ENCODE measurements at regions not wholly inside any gene's neighbourhood (a gene's known extent, or its start where the extent isn't known, plus 50 kb on each side); places are given as distances from the start of the nearest gene placed in this dataset.

DNA sequence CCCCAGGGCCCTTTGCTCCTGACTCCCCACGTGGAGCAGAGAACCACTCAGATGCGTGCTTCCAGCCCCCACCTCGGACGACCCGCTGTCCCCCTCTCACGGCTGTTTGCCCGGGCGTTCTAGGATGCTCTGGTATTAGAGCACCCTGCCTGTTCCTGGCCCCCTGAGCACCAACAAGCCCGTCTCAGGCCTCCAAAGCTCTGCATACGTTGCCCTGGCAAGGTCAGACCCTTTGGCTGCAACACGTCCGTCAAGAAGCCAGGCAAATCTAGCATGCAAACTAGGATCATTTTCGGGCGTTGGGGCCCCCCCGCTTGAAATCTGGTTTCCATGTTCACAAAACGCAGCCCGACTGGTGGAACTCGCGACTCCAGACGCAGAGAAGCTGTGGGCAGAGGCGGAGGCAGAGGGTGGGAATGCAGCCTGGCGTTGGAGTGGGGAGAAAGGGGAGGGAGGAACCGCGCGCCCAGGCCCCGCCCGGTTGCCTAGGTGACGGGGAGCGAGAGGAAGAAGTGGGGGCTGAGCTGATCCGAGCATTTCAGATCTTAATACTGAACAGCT lies 86.2 kb upstream of the PIAS1 start:
- Histone ChIP-seq H3K36me3 (ENCODE audit: control insufficient read depth, insufficient read depth, low read length) (no peaks in the 10 kb centered on the region), H3K9me3 (replicated peaks; ENCODE audit: control insufficient read depth, low read depth, low read length) (no peaks in the 10 kb centered on the region), H3K4me3 (ENCODE audit: low read length) (peak overlapping the region; percentile 39), H3K4me1 (ENCODE audit: control insufficient read depth, insufficient read depth, low read length) (peaks cover 15% of the 10 kb centered on the region), H3K27me3 (ENCODE audit: control insufficient read depth, insufficient read depth, low read length) (peaks cover 2% of the 10 kb centered on the region), H3K27ac (ENCODE audit: low read length) (no peak overlapping the region)
- DNase-seq, result peak; percentile 84
- WGBS (ENCODE audit: insufficient coverage), result 4% methylated on average over 21 of the region's 30 CpGs

DNA sequence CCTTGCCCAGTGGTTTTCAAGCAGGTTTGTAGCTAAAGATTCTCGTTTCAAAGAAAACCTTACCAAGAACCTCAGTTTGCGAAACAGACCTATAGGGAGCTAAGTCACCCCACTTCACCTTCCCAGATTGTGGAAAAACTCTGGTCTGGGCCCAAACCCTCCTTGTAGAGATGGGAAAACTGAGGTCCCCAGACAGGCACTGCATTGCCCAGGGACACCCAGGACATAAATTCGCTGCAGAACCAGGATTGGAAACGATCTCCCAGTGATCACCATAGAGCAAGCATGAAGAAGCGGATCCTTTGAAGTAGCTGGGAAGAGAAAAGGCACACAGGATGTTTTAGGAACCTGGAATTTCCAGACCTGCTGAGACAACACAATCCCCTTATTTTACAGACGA lies 85.6 kb upstream of the PIAS1 start:
- Histone ChIP-seq H3K27me3 (ENCODE audit: control insufficient read depth, insufficient read depth, low read length) (peaks cover 2% of the 10 kb centered on the region), H3K36me3 (ENCODE audit: control insufficient read depth, insufficient read depth, low read length) (no peaks in the 10 kb centered on the region), H3K27ac (ENCODE audit: low read length) (no peak overlapping the region), H3K9me3 (replicated peaks; ENCODE audit: control insufficient read depth, low read depth, low read length) (no peaks in the 10 kb centered on the region), H3K4me1 (ENCODE audit: control insufficient read depth, insufficient read depth, low read length) (peaks cover 15% of the 10 kb centered on the region), H3K4me3 (ENCODE audit: low read length) (peak overlapping the region; percentile 39)
- DNase-seq, result no peak
- WGBS (ENCODE audit: insufficient coverage), result 67% methylated on average over 3 of the region's 6 CpGs

DNA sequence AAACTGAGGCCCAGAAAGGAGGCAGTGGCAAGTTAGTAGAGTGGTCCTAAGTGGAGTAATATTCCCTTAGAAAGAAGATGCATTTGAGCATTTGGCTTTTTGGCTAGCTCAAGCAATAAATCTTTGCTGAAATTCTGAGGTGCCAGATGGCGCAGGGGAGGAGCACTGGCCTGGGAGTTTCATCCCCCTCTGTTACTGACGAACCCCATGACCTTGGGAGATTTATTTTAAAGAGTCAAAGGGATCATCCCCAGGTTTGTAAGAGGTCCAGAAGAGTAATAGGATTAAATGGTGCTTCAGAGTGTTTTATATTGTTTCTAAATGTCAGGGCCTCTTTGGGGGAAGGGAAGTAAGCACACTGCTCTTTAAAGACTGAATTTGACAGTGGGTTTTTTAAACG lies 85.1 kb upstream of the PIAS1 start:
- H3K27ac ChIP-seq (ENCODE audit: low read length), result no peak overlapping the region
- peaks cover 15% of the 10 kb centered on the region for H3K4me1 ChIP-seq (ENCODE audit: control insufficient read depth, insufficient read depth, low read length)
- no peak for DNase-seq
- no peaks in the 10 kb centered on the region for H3K9me3 ChIP-seq (replicated peaks; ENCODE audit: control insufficient read depth, low read depth, low read length)
- peaks cover 2% of the 10 kb centered on the region for H3K27me3 ChIP-seq (ENCODE audit: control insufficient read depth, insufficient read depth, low read length)
- WGBS (ENCODE audit: insufficient coverage), result no CpG with 5 or more reads among the region's 3 CpGs
- H3K4me3 ChIP-seq (ENCODE audit: low read length), result no peak overlapping the region
- H3K36me3 ChIP-seq (ENCODE audit: control insufficient read depth, insufficient read depth, low read length), result no peaks in the 10 kb centered on the region

DNA sequence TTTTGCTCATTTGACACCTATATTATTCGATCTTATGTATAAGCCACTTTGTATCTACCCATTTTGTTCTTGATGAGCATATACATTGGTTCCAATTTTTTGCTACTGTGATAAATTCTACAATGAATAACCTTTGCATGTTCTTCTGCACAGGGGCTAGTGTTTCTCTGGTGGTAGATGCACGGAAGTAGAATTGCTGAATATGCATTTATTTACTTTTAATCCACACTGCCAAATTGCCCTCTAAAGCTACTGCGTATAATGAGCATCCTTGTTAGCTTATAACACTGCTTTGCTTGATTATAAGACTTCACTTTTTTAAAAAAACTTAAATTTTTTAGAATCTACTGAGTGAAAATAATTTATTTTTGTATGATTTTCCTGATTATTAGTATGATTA lies 84.2 kb upstream of the PIAS1 start:
- Histone ChIP-seq H3K4me3 (ENCODE audit: low read length) (no peak overlapping the region), H3K27me3 (ENCODE audit: control insufficient read depth, insufficient read depth, low read length) (peaks cover 2% of the 10 kb centered on the region), H3K9me3 (replicated peaks; ENCODE audit: control insufficient read depth, low read depth, low read length) (no peaks in the 10 kb centered on the region), H3K4me1 (ENCODE audit: control insufficient read depth, insufficient read depth, low read length) (peaks cover 15% of the 10 kb centered on the region), H3K27ac (ENCODE audit: low read length) (no peak overlapping the region), H3K36me3 (ENCODE audit: control insufficient read depth, insufficient read depth, low read length) (no peaks in the 10 kb centered on the region)
- DNase-seq, result no peak
- WGBS (ENCODE audit: insufficient coverage), result no CpG with 5 or more reads among the region's 3 CpGs

DNA sequence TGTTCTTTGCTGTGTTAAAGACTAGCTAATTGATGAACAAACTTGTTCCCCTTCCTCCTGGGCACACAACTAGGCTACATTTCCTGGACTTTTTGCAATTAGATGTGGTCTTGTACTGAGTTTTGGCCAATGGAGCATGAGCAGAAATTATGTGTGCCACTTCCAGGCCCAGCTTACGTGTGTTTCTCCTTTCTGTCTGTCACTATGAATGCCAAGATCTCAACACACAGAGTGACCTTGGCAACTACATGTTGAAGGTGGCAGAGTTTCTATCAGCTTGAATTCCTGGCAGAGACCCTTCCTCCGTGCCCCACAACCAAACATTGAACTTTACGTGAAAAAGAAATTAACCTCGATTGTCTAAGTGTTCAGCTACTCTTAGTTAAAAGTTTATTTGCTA lies 81.7 kb upstream of the PIAS1 start:
- peaks cover 2% of the 10 kb centered on the region for H3K27me3 ChIP-seq (ENCODE audit: control insufficient read depth, insufficient read depth, low read length)
- DNase-seq, result no peak
- no peak overlapping the region for H3K4me3 ChIP-seq (ENCODE audit: low read length)
- peaks cover 15% of the 10 kb centered on the region for H3K4me1 ChIP-seq (ENCODE audit: control insufficient read depth, insufficient read depth, low read length)
- WGBS (ENCODE audit: insufficient coverage), result no CpG with 5 or more reads among the region's 4 CpGs
- H3K36me3 ChIP-seq (ENCODE audit: control insufficient read depth, insufficient read depth, low read length), result no peaks in the 10 kb centered on the region
- H3K9me3 ChIP-seq (replicated peaks; ENCODE audit: control insufficient read depth, low read depth, low read length), result peaks cover 3% of the 10 kb centered on the region
- no peak overlapping the region for H3K27ac ChIP-seq (ENCODE audit: low read length)

DNA sequence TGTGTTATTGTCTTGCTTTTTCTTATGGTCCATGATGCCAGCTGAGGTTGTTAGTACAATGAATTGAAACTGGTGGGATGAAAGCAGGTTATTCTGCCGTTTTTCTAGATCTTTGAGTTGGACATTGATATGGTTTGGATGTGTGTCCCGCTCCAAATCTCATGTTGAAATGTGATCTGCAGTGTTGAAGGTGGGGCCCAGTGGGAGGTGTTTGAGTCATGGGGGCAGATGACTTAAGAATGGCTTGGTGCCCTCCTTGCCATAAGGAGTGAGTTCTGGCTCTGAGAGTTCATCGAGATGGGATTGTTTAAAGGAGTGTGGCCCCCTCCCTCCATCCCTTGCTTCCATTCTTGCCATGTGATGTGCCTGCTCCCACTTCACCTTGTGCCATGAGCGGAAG lies 80.3 kb upstream of the PIAS1 start:
- Histone ChIP-seq H3K4me3 (ENCODE audit: low read length) (no peak overlapping the region), H3K9me3 (replicated peaks; ENCODE audit: control insufficient read depth, low read depth, low read length) (peaks cover 3% of the 10 kb centered on the region), H3K27me3 (ENCODE audit: control insufficient read depth, insufficient read depth, low read length) (no peaks in the 10 kb centered on the region), H3K27ac (ENCODE audit: low read length) (no peak overlapping the region), H3K4me1 (ENCODE audit: control insufficient read depth, insufficient read depth, low read length) (peaks cover 1% of the 10 kb centered on the region), H3K36me3 (ENCODE audit: control insufficient read depth, insufficient read depth, low read length) (no peaks in the 10 kb centered on the region)
- WGBS (ENCODE audit: insufficient coverage), result 75% methylated on average over 2 of the region's 4 CpGs
- DNase-seq, result no peak

DNA sequence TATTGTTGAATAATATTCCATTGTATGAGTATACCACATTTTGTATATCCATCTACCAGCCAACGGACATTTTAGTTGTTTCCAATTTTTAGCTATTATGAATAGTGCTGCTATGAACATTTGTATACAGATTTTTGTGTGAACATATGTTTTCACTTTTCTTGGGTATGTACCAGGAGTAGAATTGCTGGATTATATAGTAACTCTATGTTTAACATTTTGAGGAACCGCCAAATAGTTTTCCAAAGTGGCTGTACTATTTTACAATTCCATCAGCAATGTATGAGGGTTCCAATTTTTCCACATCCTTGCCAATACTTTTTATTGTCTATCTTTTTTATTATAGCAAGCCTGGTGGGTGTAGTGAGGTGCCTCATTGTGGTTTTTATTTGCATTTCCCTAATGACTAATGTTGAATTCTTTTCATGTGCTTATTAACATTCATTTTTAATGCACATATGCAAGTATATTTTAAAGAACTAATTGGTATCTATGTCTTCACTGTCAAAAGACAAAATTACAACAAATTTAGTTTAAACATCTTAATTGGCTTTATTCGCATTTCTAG lies 77.5 kb upstream of the PIAS1 start:
- Histone ChIP-seq H3K4me1 (ENCODE audit: control insufficient read depth, insufficient read depth, low read length) (no peaks in the 10 kb centered on the region), H3K36me3 (ENCODE audit: control insufficient read depth, insufficient read depth, low read length) (no peaks in the 10 kb centered on the region), H3K27me3 (ENCODE audit: control insufficient read depth, insufficient read depth, low read length) (no peaks in the 10 kb centered on the region), H3K4me3 (ENCODE audit: low read length) (no peak overlapping the region), H3K27ac (ENCODE audit: low read length) (no peak overlapping the region), H3K9me3 (replicated peaks; ENCODE audit: control insufficient read depth, low read depth, low read length) (peaks cover 3% of the 10 kb centered on the region)
- DNase-seq, result peak; percentile 52
- no CpG with 5 or more reads among the region's 3 CpGs for WGBS (ENCODE audit: insufficient coverage)

DNA sequence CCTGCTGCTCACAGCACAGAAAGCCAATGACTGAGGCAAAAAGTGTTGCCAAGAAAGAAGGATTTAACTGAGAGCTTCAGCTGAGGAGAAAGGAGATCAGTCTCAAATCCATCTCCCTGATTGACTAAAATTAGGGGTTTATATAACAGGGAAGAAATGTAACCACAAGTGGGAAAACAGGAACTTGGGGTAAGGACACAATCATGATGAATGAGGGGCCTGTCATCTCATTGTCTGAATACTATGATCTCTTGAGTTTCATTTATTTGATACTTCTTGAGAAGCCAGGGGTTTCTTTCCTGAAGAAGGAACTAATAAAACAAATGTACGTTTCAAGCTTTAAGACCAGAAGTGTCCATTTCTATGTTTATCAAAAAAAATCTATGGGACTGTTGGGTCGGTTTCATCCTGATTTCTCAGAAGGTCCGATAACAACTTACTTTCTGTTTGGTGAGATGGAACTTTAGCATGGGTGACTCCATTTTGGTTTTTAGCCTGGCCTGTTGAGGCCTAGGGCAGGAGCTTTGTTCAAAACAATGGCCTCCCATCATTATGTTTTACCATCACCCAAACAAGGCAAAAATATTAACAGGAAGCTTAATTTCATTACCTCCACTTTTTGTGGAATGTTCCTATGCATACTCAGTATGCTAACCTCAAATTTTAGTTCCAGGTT lies 76.6 kb upstream of the PIAS1 start:
- Histone ChIP-seq H3K4me1 (ENCODE audit: control insufficient read depth, insufficient read depth, low read length) (no peaks in the 10 kb centered on the region), H3K36me3 (ENCODE audit: control insufficient read depth, insufficient read depth, low read length) (no peaks in the 10 kb centered on the region), H3K27ac (ENCODE audit: low read length) (no peak overlapping the region), H3K9me3 (replicated peaks; ENCODE audit: control insufficient read depth, low read depth, low read length) (peaks cover 3% of the 10 kb centered on the region), H3K4me3 (ENCODE audit: low read length) (no peak overlapping the region), H3K27me3 (ENCODE audit: control insufficient read depth, insufficient read depth, low read length) (no peaks in the 10 kb centered on the region)
- no peak for DNase-seq
- no CpG with 5 or more reads among the region's 3 CpGs for WGBS (ENCODE audit: insufficient coverage)

DNA sequence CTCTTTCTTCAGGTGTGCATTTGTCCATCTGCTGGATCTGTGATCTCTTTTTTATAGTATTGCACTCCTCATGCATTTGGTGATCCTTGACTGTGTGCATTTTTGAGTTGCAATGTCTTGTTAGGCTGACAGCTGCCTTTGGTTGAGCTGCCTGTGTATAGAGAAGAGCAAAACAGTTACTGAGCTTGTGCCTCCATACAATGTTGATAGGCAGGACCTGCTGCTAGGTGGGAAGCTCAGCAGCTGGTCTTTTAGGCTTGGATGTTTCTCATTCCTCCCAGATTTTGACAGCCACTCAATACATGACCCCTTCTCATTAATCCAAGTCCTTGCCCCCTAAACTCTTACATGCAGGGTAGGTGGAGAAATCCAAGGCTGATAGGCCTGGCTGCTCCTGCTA lies 74.8 kb upstream of the PIAS1 start:
- H3K4me1 ChIP-seq (ENCODE audit: control insufficient read depth, insufficient read depth, low read length), result no peaks in the 10 kb centered on the region
- DNase-seq, result peak; percentile 23
- no peak overlapping the region for H3K4me3 ChIP-seq (ENCODE audit: low read length)

DNA sequence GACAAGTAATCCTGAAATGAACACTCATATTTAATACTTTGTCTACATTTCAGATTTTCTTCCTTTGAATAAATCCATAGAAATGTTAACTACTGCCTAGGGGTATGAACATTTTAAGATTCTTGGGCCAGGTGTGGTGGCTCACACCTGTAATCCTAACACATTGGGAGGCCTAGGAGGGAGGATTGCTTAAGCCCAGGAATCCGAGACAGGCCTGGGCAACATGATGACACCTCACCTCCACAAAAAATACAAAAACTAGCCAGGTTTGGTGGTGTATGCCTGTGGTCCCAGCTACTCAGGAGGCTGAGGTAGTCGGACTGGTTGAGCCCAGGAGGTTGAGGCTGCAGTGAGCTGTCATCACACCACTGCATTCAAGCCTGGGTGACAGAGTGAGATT lies 73.9 kb upstream of the PIAS1 start:
- no peak for DNase-seq
- H3K27me3 ChIP-seq (ENCODE audit: control insufficient read depth, insufficient read depth, low read length), result no peaks in the 10 kb centered on the region
- H3K4me1 ChIP-seq (ENCODE audit: control insufficient read depth, insufficient read depth, low read length), result no peaks in the 10 kb centered on the region
- H3K9me3 ChIP-seq (replicated peaks; ENCODE audit: control insufficient read depth, low read depth, low read length), result peaks cover 3% of the 10 kb centered on the region
- no peaks in the 10 kb centered on the region for H3K36me3 ChIP-seq (ENCODE audit: control insufficient read depth, insufficient read depth, low read length)
- no peak overlapping the region for H3K27ac ChIP-seq (ENCODE audit: low read length)
- H3K4me3 ChIP-seq (ENCODE audit: low read length), result no peak overlapping the region
- no CpG with 5 or more reads among the region's 2 CpGs for WGBS (ENCODE audit: insufficient coverage)

More for the DNA sequence above, 74.8 kb upstream of the PIAS1 start:
- Histone ChIP-seq H3K9me3 (replicated peaks; ENCODE audit: control insufficient read depth, low read depth, low read length) (peaks cover 3% of the 10 kb centered on the region), H3K27ac (ENCODE audit: low read length) (no peak overlapping the region), H3K27me3 (ENCODE audit: control insufficient read depth, insufficient read depth, low read length) (no peaks in the 10 kb centered on the region), H3K36me3 (ENCODE audit: control insufficient read depth, insufficient read depth, low read length) (no peaks in the 10 kb centered on the region)
